OCI-LY3 (cell line): ENCODE measurements at regions not wholly inside any gene's neighbourhood (a gene's known extent, or its start where the extent isn't known, plus 50 kb on each side); places are given as distances from the start of the nearest gene placed in this dataset.

Experiments used
- EZH2phosphoT487 ChIP-seq: fragments of 200-600 bp; shearing (Covaris generic); IDR thresholded peaks from 2 replicates; pipeline ENCODE4 v1.6.1; 2018; ENCODE audit warnings: antibody characterized with exemption, mixed run types, low read depth
- TF ChIP-seq, protein P1 (sequence below): fragments of 200-600, 300-600 bp; sonication (generic); IDR thresholded peaks from 2 replicates; pipeline ENCODE4 v1.5.1; 2014; ENCODE audit warnings: antibody characterized with exemption, low read length, low read depth

DNA sequence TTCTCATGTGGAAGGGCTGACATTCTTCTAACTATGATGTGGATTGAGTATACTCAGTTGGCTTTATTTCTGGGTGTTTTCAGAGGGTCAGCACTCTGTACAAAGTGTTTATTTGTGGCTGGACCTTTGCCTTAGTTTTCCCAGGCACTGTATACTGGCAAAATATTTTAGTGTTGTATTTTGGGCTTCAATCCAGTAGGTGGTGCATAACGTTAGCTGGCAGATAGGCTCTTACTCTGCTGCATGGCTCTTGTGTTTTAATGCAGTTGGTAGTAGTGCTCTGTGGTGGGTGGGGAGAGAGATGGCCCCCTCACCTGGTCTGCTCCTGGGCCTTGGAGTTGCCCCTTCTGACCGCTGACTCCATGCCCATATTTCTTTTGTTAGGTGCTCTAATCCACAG lies 75.6 kb upstream of the REG3A start:
- TF ChIP-seq, protein P1, sequence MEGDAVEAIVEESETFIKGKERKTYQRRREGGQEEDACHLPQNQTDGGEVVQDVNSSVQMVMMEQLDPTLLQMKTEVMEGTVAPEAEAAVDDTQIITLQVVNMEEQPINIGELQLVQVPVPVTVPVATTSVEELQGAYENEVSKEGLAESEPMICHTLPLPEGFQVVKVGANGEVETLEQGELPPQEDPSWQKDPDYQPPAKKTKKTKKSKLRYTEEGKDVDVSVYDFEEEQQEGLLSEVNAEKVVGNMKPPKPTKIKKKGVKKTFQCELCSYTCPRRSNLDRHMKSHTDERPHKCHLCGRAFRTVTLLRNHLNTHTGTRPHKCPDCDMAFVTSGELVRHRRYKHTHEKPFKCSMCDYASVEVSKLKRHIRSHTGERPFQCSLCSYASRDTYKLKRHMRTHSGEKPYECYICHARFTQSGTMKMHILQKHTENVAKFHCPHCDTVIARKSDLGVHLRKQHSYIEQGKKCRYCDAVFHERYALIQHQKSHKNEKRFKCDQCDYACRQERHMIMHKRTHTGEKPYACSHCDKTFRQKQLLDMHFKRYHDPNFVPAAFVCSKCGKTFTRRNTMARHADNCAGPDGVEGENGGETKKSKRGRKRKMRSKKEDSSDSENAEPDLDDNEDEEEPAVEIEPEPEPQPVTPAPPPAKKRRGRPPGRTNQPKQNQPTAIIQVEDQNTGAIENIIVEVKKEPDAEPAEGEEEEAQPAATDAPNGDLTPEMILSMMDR, result peak; percentile 53
- TF ChIP-seq EZH2phosphoT487, result no peak
